ENCODE measurements at regions not wholly inside any gene's neighbourhood (a gene's known extent, or its start where the extent isn't known, plus 50 kb on each side); places are given as distances from the start of the nearest gene placed in this dataset.

GRCh38 chr1:119312500-119312899 is 56.1 kb upstream of the HAO2 start:
- ChIA-PET POLR2A (no interaction called here), CTCF (no interaction called here)
- peaks cover 28% of the 10 kb centered on the region for H3K27me3 Mint-ChIP-seq
- H3K4me3 Mint-ChIP-seq: no peak overlapping the region
- Histone ChIP-seq H3K27ac (ENCODE audit: low read length in 2 of 2) (no peak overlapping the region), H3K9ac (ENCODE audit: low read length) (no peak overlapping the region), H3K4me3 (ENCODE audit: control extremely low read depth in 1 of 5, extremely low read depth in 1 of 5, insufficient read depth in 1 of 5, low read depth in 2 of 5, low read length in 4 of 5) (no peak overlapping the region), H3K27me3 (replicated peaks in 1 of 4; ENCODE audit: control extremely low read depth in 1 of 4, control insufficient read depth in 3 of 4, insufficient read depth in 4 of 4, low read length in 3 of 4) (peaks cover 0 to 2% (median under 1%) of the 10 kb centered on the region in 4 experiments), H3K4me1 (ENCODE audit: control insufficient read depth in 2 of 2, insufficient read depth in 2 of 2, low read length in 2 of 2) (no peaks in the 10 kb centered on the region), H3K4me2 (replicated peaks; ENCODE audit: low read depth, low read length, poor library complexity, severe bottlenecking) (no peak overlapping the region), H3K36me3 (replicated peaks in 1 of 2; ENCODE audit: control extremely low read depth in 1 of 2, control insufficient read depth in 1 of 2, extremely low read depth in 1 of 2, insufficient read depth in 2 of 2, low read length in 1 of 2) (no peaks in the 10 kb centered on the region), H3K9me3 (ENCODE audit: control extremely low read depth in 1 of 3, control insufficient read depth in 2 of 3, insufficient read depth in 1 of 3, low read length in 2 of 3) (no peaks in the 10 kb centered on the region), H3K79me2 (ENCODE audit: control insufficient read depth, insufficient read depth, low read length) (no peaks in the 10 kb centered on the region), H2AFZ (ENCODE audit: insufficient read depth, low read depth, low read length, poor library complexity, severe bottlenecking) (no peak overlapping the region), H4K20me1 (ENCODE audit: control insufficient read depth, insufficient read depth, low read length, poor library complexity, severe bottlenecking) (no peaks in the 10 kb centered on the region)
- no CpG with 5 or more reads among the region's 4 CpGs for WGBS (ENCODE audit: insufficient coverage)
- intact Hi-C loops (cut with micrococcal nuclease): no loop called here
- DNase-seq (no peak), ATAC-seq (ENCODE audit: low read depth) (no peak)
- H3K27ac Mint-ChIP-seq: no peak overlapping the region
- no peaks in the 10 kb centered on the region for H3K9me3 Mint-ChIP-seq (ENCODE audit: insufficient read depth)
- no peak for TF ChIP-seq EZH2 (IDR thresholded peaks at IDR 0.05; ENCODE audit: borderline replicate concordance, insufficient read depth, low read depth, low read length, poor library complexity, severe bottlenecking)
- no peak for TF ChIP-seq CTCF (IDR thresholded peaks at IDR 0.05)
- no peaks in the 10 kb centered on the region for H3K4me1 Mint-ChIP-seq

GRCh38 chr1:119314001-119314796 is 54.4 kb upstream of the HAO2 start:
- Histone ChIP-seq H3K79me2 (ENCODE audit: control insufficient read depth, insufficient read depth, low read length) (no peaks in the 10 kb centered on the region), H3K27me3 (replicated peaks in 1 of 4; ENCODE audit: control extremely low read depth in 1 of 4, control insufficient read depth in 3 of 4, insufficient read depth in 4 of 4, low read length in 3 of 4) (peaks cover 0 to 2% (median 0%) of the 10 kb centered on the region in 4 experiments), H3K36me3 (replicated peaks in 1 of 2; ENCODE audit: control extremely low read depth in 1 of 2, control insufficient read depth in 1 of 2, extremely low read depth in 1 of 2, insufficient read depth in 2 of 2, low read length in 1 of 2) (no peaks in the 10 kb centered on the region), H3K9me3 (ENCODE audit: control extremely low read depth in 1 of 3, control insufficient read depth in 2 of 3, insufficient read depth in 1 of 3, low read length in 2 of 3) (no peaks in the 10 kb centered on the region), H2AFZ (ENCODE audit: insufficient read depth, low read depth, low read length, poor library complexity, severe bottlenecking) (no peak overlapping the region), H3K27ac (ENCODE audit: low read length in 2 of 2) (no peak overlapping the region), H3K4me1 (ENCODE audit: control insufficient read depth in 2 of 2, insufficient read depth in 2 of 2, low read length in 2 of 2) (no peaks in the 10 kb centered on the region), H3K4me2 (replicated peaks; ENCODE audit: low read depth, low read length, poor library complexity, severe bottlenecking) (no peak overlapping the region), H3K9ac (ENCODE audit: low read length) (no peak overlapping the region), H3K4me3 (ENCODE audit: control extremely low read depth in 1 of 5, extremely low read depth in 1 of 5, insufficient read depth in 1 of 5, low read depth in 2 of 5, low read length in 4 of 5) (no peak overlapping the region), H4K20me1 (ENCODE audit: control insufficient read depth, insufficient read depth, low read length, poor library complexity, severe bottlenecking) (no peaks in the 10 kb centered on the region)
- H3K27me3 Mint-ChIP-seq: peaks cover 19% of the 10 kb centered on the region
- no peak overlapping the region for H3K27ac Mint-ChIP-seq
- no peaks in the 10 kb centered on the region for H3K9me3 Mint-ChIP-seq (ENCODE audit: insufficient read depth)
- H3K4me1 Mint-ChIP-seq: no peaks in the 10 kb centered on the region
- H3K4me3 Mint-ChIP-seq: no peak overlapping the region
- DNase-seq (no peak), ATAC-seq (ENCODE audit: low read depth) (no peak)
- TF ChIP-seq CTCF (IDR thresholded peaks at IDR 0.05): no peak
- no peak for TF ChIP-seq EZH2 (IDR thresholded peaks at IDR 0.05; ENCODE audit: borderline replicate concordance, insufficient read depth, low read depth, low read length, poor library complexity, severe bottlenecking)
- ChIA-PET POLR2A (no interaction called here), CTCF (no interaction called here)
- WGBS (ENCODE audit: insufficient coverage): 93% methylated on average over 3 of the region's 5 CpGs
- intact Hi-C loops (cut with micrococcal nuclease): no loop called here

Measured in B cell (primary cell).